GM21515 (cell line): ENCODE measurements at regions not wholly inside any gene's neighbourhood (a gene's known extent, or its start where the extent isn't known, plus 50 kb on each side); places are given as distances from the start of the nearest gene placed in this dataset.

Experiments
- ATAC-seq: cut with Tn5 transposase; IDR thresholded peaks from one replicate; pipeline ENCODE4 v1.9.1; 2021; ENCODE audit not compliant: unreplicated experiment

GRCh38 chr2:101558740-101559525, 84.0 kb upstream of the RFX8 start:
- no peak for ATAC-seq

DNA sequence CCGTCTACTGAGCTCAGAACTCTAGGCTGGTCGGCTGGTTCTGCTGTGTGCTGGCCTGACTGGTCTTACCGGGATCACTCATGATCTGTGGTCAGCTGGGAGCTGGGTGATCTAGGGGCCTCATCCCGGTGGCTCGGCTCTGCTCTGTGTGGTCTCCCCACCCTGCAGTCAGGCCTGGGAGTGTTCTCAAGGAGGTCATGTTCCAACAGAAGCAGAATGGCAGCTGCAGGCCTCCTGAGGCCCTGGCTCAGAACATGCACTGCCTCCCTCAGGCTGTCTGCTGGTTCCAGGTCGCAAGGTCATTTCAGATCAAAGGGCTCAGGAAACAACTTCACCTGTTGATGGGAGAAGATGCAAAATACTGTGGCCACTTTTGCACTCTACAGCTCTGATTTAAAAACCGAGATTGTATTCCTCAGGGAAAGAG, 81.1 kb upstream of the RFX8 start:
- ATAC-seq, result no peak

DNA sequence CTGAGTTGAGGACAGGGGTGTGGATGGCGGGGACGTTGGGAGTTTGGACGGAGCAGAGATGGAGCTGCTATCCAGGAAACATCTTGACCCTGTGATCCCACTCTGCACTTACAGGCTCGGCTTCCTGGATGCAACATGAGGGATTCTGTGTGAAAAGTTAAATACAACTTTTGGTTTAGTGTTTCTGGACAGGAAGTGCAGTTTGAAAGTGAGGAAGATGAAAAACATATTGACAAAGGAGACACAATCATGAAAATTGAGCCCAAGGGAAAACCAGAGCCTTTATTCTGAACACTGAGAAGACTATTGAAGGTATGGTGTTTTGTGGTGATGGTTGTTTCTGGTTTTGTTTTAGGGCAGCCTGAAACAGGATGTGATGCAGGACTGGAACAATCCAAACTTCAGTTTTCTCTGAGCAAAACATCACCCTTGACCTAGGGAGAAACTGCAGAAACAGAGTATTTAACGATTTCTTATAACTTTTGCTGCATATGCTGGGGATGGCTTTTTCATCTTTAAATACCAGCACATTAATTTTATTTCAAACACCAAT, 76.5 kb upstream of the RFX8 start:
- no peak for ATAC-seq

- no peak for ATAC-seq
Measured at GRCh38 chr2:101550555-101550954, 75.6 kb upstream of the RFX8 start.

GRCh38 chr2:101549371-101549770, 74.5 kb upstream of the RFX8 start:
- no peak for ATAC-seq

GRCh38 chr2:101546376-101547058, 71.6 kb upstream of the RFX8 start:
- ATAC-seq, result no peak

GRCh38 chr2:101545950-101546349, 71.0 kb upstream of the RFX8 start:
- no peak for ATAC-seq

GRCh38 chr2:101540518-101540917, 65.6 kb upstream of the RFX8 start:
- no peak for ATAC-seq

GRCh38 chr2:101538076-101538475, 63.2 kb upstream of the RFX8 start:
- ATAC-seq, result no peak

DNA sequence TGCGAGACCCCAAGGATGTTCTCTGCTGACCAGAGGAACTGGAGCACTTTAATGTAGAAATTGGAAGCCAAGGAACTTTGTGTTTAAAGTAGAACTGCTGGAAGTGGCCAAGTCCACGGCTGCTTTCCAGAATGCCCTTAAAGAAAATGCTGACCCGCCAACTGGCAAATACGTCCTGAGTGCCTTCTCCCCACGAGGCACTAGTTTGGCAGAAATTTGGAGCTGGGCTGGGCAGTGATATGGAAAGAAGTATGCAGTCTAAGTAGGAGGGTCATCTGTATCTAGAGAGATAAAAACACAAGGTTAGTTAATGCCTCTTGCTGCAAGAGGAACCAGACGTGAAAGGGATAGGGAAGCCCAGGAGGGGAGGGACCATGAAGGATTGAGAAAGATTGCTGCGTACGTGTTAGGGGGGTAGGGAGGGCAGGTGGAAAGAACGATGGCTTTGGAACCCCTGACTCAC, 59.3 kb upstream of the RFX8 start:
- ATAC-seq, result no peak

GRCh38 chr2:101533561-101534148, 58.7 kb upstream of the RFX8 start:
- ATAC-seq, result no peak

- no peak for ATAC-seq
Measured at GRCh38 chr2:101528501-101528900, 53.6 kb upstream of the RFX8 start.

DNA sequence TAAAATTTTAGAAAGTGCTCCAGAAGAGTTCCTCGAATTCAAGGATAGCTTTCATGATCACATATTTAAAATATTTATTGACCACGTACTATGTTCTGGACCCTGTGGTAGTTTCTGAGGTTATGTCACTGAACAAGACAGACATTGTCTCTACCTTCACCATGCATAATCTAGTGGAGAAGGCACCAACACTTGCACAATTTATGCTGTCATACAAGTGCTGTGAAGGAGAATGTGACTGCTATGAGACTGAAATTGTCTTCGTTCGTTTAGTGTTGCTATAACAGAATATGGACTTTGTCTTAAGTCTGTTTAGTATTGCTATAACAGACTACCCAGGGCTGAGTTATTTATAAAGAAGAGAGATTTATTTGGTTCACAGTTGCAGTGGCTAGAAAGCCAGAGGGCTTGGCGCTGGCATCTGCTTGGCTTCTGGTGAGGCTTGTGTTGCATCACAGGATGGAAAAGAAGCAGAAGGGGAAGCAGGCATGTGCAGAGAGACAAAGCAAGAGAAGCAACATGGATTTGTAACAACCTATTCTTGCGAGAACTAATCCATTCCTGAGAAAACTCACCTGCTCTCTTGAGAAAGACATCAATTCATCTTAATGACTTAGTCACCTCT, 50.0 kb upstream of the RFX8 start:
- ATAC-seq, result no peak
